ENCODE measurements at regions not wholly inside any gene's neighbourhood (a gene's known extent, or its start where the extent isn't known, plus 50 kb on each side); places are given as distances from the start of the nearest gene placed in this dataset.

DNA sequence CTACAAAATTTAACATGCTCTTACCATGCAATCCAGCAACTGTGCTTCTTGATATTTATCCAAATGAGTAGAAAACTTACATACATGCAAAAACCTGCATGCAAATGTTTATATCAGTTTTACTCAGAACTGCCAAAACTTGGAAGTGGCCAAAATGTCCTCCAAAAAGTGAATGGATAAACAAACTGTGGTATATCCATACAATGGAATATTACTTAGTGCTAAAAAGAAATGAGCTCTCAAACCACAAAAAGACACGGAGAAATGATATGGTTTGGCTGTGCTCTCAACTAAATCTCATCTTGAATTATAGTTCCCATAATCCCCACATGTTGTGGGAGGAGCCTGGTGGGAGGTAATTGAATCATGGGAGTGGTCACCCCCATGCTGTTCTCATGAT lies 267.2 kb downstream of the ZEB2 start:
- H3K27ac Mint-ChIP-seq (ENCODE audit: unreplicated experiment) = no peak overlapping the region
- DNase-seq (ENCODE audit: low spot score) = no peak
- TF ChIP-seq, protein P1, sequence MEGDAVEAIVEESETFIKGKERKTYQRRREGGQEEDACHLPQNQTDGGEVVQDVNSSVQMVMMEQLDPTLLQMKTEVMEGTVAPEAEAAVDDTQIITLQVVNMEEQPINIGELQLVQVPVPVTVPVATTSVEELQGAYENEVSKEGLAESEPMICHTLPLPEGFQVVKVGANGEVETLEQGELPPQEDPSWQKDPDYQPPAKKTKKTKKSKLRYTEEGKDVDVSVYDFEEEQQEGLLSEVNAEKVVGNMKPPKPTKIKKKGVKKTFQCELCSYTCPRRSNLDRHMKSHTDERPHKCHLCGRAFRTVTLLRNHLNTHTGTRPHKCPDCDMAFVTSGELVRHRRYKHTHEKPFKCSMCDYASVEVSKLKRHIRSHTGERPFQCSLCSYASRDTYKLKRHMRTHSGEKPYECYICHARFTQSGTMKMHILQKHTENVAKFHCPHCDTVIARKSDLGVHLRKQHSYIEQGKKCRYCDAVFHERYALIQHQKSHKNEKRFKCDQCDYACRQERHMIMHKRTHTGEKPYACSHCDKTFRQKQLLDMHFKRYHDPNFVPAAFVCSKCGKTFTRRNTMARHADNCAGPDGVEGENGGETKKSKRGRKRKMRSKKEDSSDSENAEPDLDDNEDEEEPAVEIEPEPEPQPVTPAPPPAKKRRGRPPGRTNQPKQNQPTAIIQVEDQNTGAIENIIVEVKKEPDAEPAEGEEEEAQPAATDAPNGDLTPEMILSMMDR (IDR thresholded peaks at IDR 0.05; ENCODE audit: unreplicated experiment) = no peak
- H3K27me3 Mint-ChIP-seq (ENCODE audit: unreplicated experiment) = peaks cover 1% of the 10 kb centered on the region
- peaks cover 25% of the 10 kb centered on the region for H3K9me3 Mint-ChIP-seq (ENCODE audit: unreplicated experiment)
- no peak overlapping the region for H3K4me3 Mint-ChIP-seq (ENCODE audit: unreplicated experiment)
- peaks cover 26% of the 10 kb centered on the region for H3K36me3 Mint-ChIP-seq (ENCODE audit: low read depth, unreplicated experiment)
- no peaks in the 10 kb centered on the region for H3K4me1 Mint-ChIP-seq (ENCODE audit: unreplicated experiment)

GRCh38 chr2:144249035-144249637 lies 270.8 kb downstream of the ZEB2 start:
- H3K27ac Mint-ChIP-seq (ENCODE audit: unreplicated experiment) = no peak overlapping the region
- peaks cover 12% of the 10 kb centered on the region for H3K36me3 Mint-ChIP-seq (ENCODE audit: low read depth, unreplicated experiment)
- H3K4me3 Mint-ChIP-seq (ENCODE audit: unreplicated experiment) = no peak overlapping the region
- H3K27me3 Mint-ChIP-seq (ENCODE audit: unreplicated experiment) = no peaks in the 10 kb centered on the region
- TF ChIP-seq, protein P1 (IDR thresholded peaks at IDR 0.05; ENCODE audit: unreplicated experiment) = no peak
- H3K4me1 Mint-ChIP-seq (ENCODE audit: unreplicated experiment) = peaks cover 6% of the 10 kb centered on the region
- DNase-seq (ENCODE audit: low spot score) = no peak
- peaks cover 12% of the 10 kb centered on the region for H3K9me3 Mint-ChIP-seq (ENCODE audit: unreplicated experiment)

- Mint-ChIP-seq H3K9me3 (ENCODE audit: unreplicated experiment) (peaks cover 12% of the 10 kb centered on the region), H3K36me3 (ENCODE audit: low read depth, unreplicated experiment) (peaks cover 10% of the 10 kb centered on the region), H3K4me3 (ENCODE audit: unreplicated experiment) (no peak overlapping the region), H3K4me1 (ENCODE audit: unreplicated experiment) (peaks cover 6% of the 10 kb centered on the region), H3K27ac (ENCODE audit: unreplicated experiment) (no peak overlapping the region), H3K27me3 (ENCODE audit: unreplicated experiment) (no peaks in the 10 kb centered on the region)
- TF ChIP-seq, protein P1 (IDR thresholded peaks at IDR 0.05; ENCODE audit: unreplicated experiment) = no peak
- DNase-seq (ENCODE audit: low spot score) = no peak
Observed at GRCh38 chr2:144248350-144249034, 271.4 kb downstream of the ZEB2 start.

GRCh38 chr2:144244938-144245337 lies 275.0 kb downstream of the ZEB2 start:
- Mint-ChIP-seq H3K27ac (ENCODE audit: unreplicated experiment) (no peak overlapping the region), H3K36me3 (ENCODE audit: low read depth, unreplicated experiment) (no peaks in the 10 kb centered on the region), H3K4me3 (ENCODE audit: unreplicated experiment) (no peak overlapping the region), H3K27me3 (ENCODE audit: unreplicated experiment) (no peaks in the 10 kb centered on the region), H3K4me1 (ENCODE audit: unreplicated experiment) (peaks cover 12% of the 10 kb centered on the region), H3K9me3 (ENCODE audit: unreplicated experiment) (no peaks in the 10 kb centered on the region)
- no peak for DNase-seq (ENCODE audit: low spot score)
- TF ChIP-seq, protein P1 (IDR thresholded peaks at IDR 0.05; ENCODE audit: unreplicated experiment) = no peak

- no peaks in the 10 kb centered on the region for H3K9me3 Mint-ChIP-seq (ENCODE audit: unreplicated experiment)
- no peaks in the 10 kb centered on the region for H3K27me3 Mint-ChIP-seq (ENCODE audit: unreplicated experiment)
- H3K36me3 Mint-ChIP-seq (ENCODE audit: low read depth, unreplicated experiment) = no peaks in the 10 kb centered on the region
- H3K4me1 Mint-ChIP-seq (ENCODE audit: unreplicated experiment) = peaks cover 12% of the 10 kb centered on the region
- TF ChIP-seq, protein P1 (IDR thresholded peaks at IDR 0.05; ENCODE audit: unreplicated experiment) = no peak
- H3K4me3 Mint-ChIP-seq (ENCODE audit: unreplicated experiment) = no peak overlapping the region
- DNase-seq (ENCODE audit: low spot score) = no peak
- H3K27ac Mint-ChIP-seq (ENCODE audit: unreplicated experiment) = no peak overlapping the region
Observed at GRCh38 chr2:144242311-144242710, 277.6 kb downstream of the ZEB2 start.
